K562 (cell line): ENCODE measurements at regions not wholly inside any gene's neighbourhood (a gene's known extent, or its start where the extent isn't known, plus 50 kb on each side); places are given as distances from the start of the nearest gene placed in this dataset.
"Not testable (repeated sequence)": the region's sequence is repeated elsewhere in the genome, so short reads cannot be mapped to it uniquely, and the experiment has no call there.

ENCODE experiments used
- ATAC-seq: fragments of 200-7000 bp; cut with Tn5 transposase; 3 replicates; pipeline ENCODE4 v1.9.1; 2020; ENCODE audit warnings: moderate library complexity
- BruUV-seq: library from RNA; stranded (reverse); fragments of 400-500 nt; replicated peaks from 2 replicates; lab custom pipeline; 2021; lab: Mats Ljungman, UMichigan
- CTCF ChIA-PET: fragments of 300-600 bp; formaldehyde crosslinking; extraction: SDS; loops from one replicate; lab custom pipeline; 2021; ENCODE audit warnings: low intra/inter-chr PET ratio; lab: Yijun Ruan, JAX
- POLR2A ChIA-PET: fragments of 300-600, 350-650 bp; sonication (Branson Sonifier 250); formaldehyde crosslinking; extraction: SDS; loops from one replicate; lab custom pipeline; 2021; ENCODE audit warnings: antibody characterized with exemption, inconsistent platforms; lab: Yijun Ruan, JAX
- DNase-seq, 4 experiments: peaks; one replicate each; pipeline versions ENCODE4 v3.0.0 to v3.0.0-alpha.2; 2011 to 2018; ENCODE audit warnings: low spot score in 3 of 4, mixed read lengths in 3 of 4; ENCODE audit errors: extremely low read depth in 1 of 4
- FAIRE-seq: peaks from 2 replicates; lab custom pipeline; 2011; peaks lifted over from hg19 to GRCh38; lab: Jason Lieb, UNC
- H2AFZ ChIP-seq: 2 replicates; pipeline ENCODE4 v1.6.0; 2011; ENCODE audit warnings: low read depth, low read length, control low read depth, inconsistent platforms
- H3K27ac ChIP-seq: fragments of 200-600 bp; 3 replicates; pipeline ENCODE4 v1.8.0; 2011; ENCODE audit warnings: low read depth, mild to moderate bottlenecking, control low read depth, inconsistent platforms, low read length, moderate library complexity, mixed read lengths; ENCODE audit errors: extremely low read depth
- H3K27me3 ChIP-seq, 2 experiments: fragments of 300-600 bp in 1 of 2; 2 replicates in 1 of 2; 3 replicates in 1 of 2; pipeline versions ENCODE4 v1.6.0 to v1.8.0; 2011; ENCODE audit warnings: inconsistent platforms in 2 of 2, low read length in 2 of 2, mild to moderate bottlenecking in 1 of 2, mixed read lengths in 1 of 2, moderate library complexity in 1 of 2; ENCODE audit not compliant: control insufficient read depth in 2 of 2, insufficient read depth in 2 of 2
- H3K36me3 ChIP-seq: fragments of 300-600 bp; 3 replicates; pipeline ENCODE4 v1.8.0; 2011; ENCODE audit warnings: mild to moderate bottlenecking, low read length, inconsistent platforms; ENCODE audit not compliant: control insufficient read depth, insufficient read depth
- H3K4me1 ChIP-seq, 2 experiments: fragments of 200-600 bp in 1 of 2; replicated peaks in 1 of 2; 2 replicates in 1 of 2; 3 replicates in 1 of 2; pipeline versions ENCODE4 v1.5.1 to v1.8.0; 2011; ENCODE audit warnings: inconsistent platforms in 2 of 2, low read length in 2 of 2, mild to moderate bottlenecking in 1 of 2, mixed read lengths in 1 of 2, moderate library complexity in 1 of 2; ENCODE audit not compliant: control insufficient read depth in 2 of 2, insufficient read depth in 2 of 2
- H3K4me2 ChIP-seq: 2 replicates; pipeline ENCODE4 v1.6.1; 2011; ENCODE audit warnings: low read length, control low read depth, inconsistent platforms, mixed read lengths; ENCODE audit not compliant: insufficient read depth
- H3K4me3 ChIP-seq: fragments of 200-600 bp; sonication (generic), shearing (Covaris generic); 2 replicates; pipeline ENCODE4 v1.5.1; 2016; ENCODE audit warnings: control low read depth, inconsistent platforms
- H3K79me2 ChIP-seq: fragments of 200-600 bp; 3 replicates; pipeline ENCODE4 v1.8.0; 2011; ENCODE audit warnings: low read length, inconsistent platforms; ENCODE audit not compliant: control insufficient read depth, insufficient read depth
- H3K9ac ChIP-seq, 2 experiments: 2 replicates each; pipeline versions ENCODE4 v1.6.0 to v1.6.1; 2011; ENCODE audit warnings: low read depth in 2 of 2, low read length in 2 of 2, control low read depth in 1 of 2, inconsistent platforms in 1 of 2, mild to moderate bottlenecking in 1 of 2, mixed read lengths in 1 of 2; ENCODE audit not compliant: insufficient read depth in 1 of 2
- H3K9me1 ChIP-seq: one replicate; pipeline ENCODE4 v1.6.0; 2011; ENCODE audit warnings: inconsistent platforms, mild to moderate bottlenecking, low read length, moderate library complexity; ENCODE audit not compliant: control insufficient read depth, insufficient read depth
- H3K9me3 ChIP-seq: replicated peaks from 2 replicates; pipeline ENCODE4 v1.5.1; 2011; ENCODE audit warnings: low read depth, low read length, inconsistent platforms; ENCODE audit not compliant: control insufficient read depth, insufficient read depth
- H4K20me1 ChIP-seq: replicated peaks from 2 replicates; pipeline ENCODE4 v1.6.1; 2011; ENCODE audit warnings: low read length, inconsistent platforms, mixed read lengths; ENCODE audit not compliant: control insufficient read depth, insufficient read depth
- DPF2 ChIP-seq: fragments of 450-650 bp; IDR thresholded peaks from 2 replicates; pipeline ENCODE4 v1.6.1; 2016
- NCOR1 ChIP-seq: fragments of 450-650 bp; IDR thresholded peaks from 2 replicates; pipeline ENCODE4 v1.6.1; 2016; ENCODE audit warnings: mild to moderate bottlenecking, moderate library complexity
- WGBS: fragments of 100-300 bp; shearing (Covaris generic); methylation state at CpG from one replicate; pipeline ENCODE4 v1.1.6; 2016; ENCODE audit warnings: low coverage, mixed read lengths; ENCODE audit not compliant: insufficient coverage; ENCODE audit errors: missing lambda C conversion rate; 5-methylcytosine and 5-hydroxymethylcytosine counted together
- in situ Hi-C: fragments of 300-500 bp; cut with MboI; formaldehyde crosslinking; loops from 4 replicates; pipeline ENCODE4 v1.15.0; 2018; ENCODE audit warnings: inconsistent platforms, mixed read lengths
- intact Hi-C: fragments of 100-400 bp; cut with micrococcal nuclease; formaldehyde crosslinking; loops from 2 replicates; pipeline ENCODE4 v1.14.2; 2022
- TF ChIP-seq, protein P1 (sequence below), 2 experiments: fragments of 200-800 bp in 1 of 2; sonication (Bioruptor generic) in 1 of 2; sonication (generic) in 1 of 2; formaldehyde crosslinking in 1 of 2; IDR thresholded peaks in 1 of 2; conservative IDR thresholded peaks in 1 of 2; 2 replicates each; pipeline versions ENCODE4 v1.5.0 to v1.6.1; 2016 to 2020; ENCODE audit warnings: missing compliant biosample characterization in 1 of 2, missing genetic modification characterization in 1 of 2, missing genetic modification reagents in 1 of 2

GRCh38 chr4:134057356-134057755 lies 144.2 kb downstream of the PABPC4L start (continued):
- TF ChIP-seq, protein P1, sequence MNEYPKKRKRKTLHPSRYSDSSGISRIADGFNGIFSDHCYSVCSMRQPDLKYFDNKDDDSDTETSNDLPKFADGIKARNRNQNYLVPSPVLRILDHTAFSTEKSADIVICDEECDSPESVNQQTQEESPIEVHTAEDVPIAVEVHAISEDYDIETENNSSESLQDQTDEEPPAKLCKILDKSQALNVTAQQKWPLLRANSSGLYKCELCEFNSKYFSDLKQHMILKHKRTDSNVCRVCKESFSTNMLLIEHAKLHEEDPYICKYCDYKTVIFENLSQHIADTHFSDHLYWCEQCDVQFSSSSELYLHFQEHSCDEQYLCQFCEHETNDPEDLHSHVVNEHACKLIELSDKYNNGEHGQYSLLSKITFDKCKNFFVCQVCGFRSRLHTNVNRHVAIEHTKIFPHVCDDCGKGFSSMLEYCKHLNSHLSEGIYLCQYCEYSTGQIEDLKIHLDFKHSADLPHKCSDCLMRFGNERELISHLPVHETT (CRISPR knock-in tag; conservative IDR thresholded peaks at IDR 0.05 in 1 of 2, IDR thresholded peaks at IDR 0.05 in 1 of 2), result no peak
- no peak for TF ChIP-seq DPF2
- no peak for TF ChIP-seq NCOR1

DNA sequence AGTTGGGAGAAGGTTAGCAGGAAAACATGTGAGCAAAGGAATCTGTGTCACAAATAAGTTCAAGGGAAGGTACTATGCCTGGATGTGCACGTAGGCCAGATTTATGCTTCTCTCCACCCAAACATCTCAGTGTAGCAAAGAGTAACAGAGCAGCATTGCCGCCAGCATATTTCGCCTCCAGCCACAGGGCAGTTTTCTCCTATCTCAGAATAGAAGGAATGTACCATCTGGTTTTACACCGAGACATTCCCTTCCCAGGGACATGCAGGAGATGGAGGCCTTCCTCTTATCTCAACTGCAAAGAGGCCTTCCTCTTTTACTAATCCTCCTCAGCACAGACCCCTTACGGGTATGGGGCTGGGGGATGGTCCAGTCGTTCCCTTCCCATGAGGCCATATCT lies 155.4 kb downstream of the PABPC4L start:
- H2AFZ ChIP-seq, in situ Hi-C loops, H3K9ac ChIP-seq, H3K4me2 ChIP-seq, H3K9me1 ChIP-seq, POLR2A ChIA-PET, H3K27ac ChIP-seq, FAIRE-seq, intact Hi-C loops, CTCF ChIA-PET, H3K27me3 ChIP-seq, H3K9me3 ChIP-seq, BruUV-seq, H3K36me3 ChIP-seq, DNase-seq, H4K20me1 ChIP-seq, H3K79me2 ChIP-seq, H3K4me3 ChIP-seq, H3K4me1 ChIP-seq, ATAC-seq: not testable (repeated sequence)
- 0% methylated on average over 3 of the region's 6 CpGs for WGBS
